ENCODE measurements at regions not wholly inside any gene's neighbourhood (a gene's known extent, or its start where the extent isn't known, plus 50 kb on each side); places are given as distances from the start of the nearest gene placed in this dataset.

GRCh38 chr15:39381517-39381916 lies 199.4 kb upstream of the THBS1 start:
- TF ChIP-seq, protein P1, sequence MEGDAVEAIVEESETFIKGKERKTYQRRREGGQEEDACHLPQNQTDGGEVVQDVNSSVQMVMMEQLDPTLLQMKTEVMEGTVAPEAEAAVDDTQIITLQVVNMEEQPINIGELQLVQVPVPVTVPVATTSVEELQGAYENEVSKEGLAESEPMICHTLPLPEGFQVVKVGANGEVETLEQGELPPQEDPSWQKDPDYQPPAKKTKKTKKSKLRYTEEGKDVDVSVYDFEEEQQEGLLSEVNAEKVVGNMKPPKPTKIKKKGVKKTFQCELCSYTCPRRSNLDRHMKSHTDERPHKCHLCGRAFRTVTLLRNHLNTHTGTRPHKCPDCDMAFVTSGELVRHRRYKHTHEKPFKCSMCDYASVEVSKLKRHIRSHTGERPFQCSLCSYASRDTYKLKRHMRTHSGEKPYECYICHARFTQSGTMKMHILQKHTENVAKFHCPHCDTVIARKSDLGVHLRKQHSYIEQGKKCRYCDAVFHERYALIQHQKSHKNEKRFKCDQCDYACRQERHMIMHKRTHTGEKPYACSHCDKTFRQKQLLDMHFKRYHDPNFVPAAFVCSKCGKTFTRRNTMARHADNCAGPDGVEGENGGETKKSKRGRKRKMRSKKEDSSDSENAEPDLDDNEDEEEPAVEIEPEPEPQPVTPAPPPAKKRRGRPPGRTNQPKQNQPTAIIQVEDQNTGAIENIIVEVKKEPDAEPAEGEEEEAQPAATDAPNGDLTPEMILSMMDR (conservative IDR thresholded peaks at IDR 0.05; ENCODE audit: low read depth) = no peak
- no peak overlapping the region for H3K27ac ChIP-seq
- ChIA-PET POLR2A (ENCODE audit: low non-redundant PET) (no interaction called here), CTCF (interaction anchor here (0.6 to 0.7 kb wide), 2 partner anchors 682 to 1385 kb away, joined by 3 to 5 read pairs; no protein-coding TSS in a partner anchor)
- no peak for DNase-seq (ENCODE audit: low spot score)

DNA sequence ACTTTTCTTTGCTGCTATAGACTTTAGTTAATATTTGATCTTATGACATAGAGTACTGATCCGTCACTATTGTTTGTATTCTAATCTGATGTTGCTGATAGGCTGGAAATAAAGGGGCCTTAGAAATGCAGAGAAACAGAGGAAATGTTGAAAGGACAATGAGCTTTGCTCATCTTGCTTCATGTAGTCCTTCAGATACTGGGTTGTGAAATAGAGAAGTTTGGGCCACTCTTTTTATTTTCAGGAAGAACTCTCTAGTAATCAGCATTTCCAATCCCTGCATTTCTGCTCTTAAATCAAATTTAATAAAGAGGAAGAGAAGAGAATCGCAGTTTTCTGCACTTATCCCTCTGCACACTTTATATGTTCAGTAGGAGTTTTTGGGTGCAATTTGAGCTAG lies 192.8 kb upstream of the THBS1 start:
- TF ChIP-seq, protein P1 (conservative IDR thresholded peaks at IDR 0.05; ENCODE audit: low read depth) = no peak
- POLR2A ChIA-PET (ENCODE audit: low non-redundant PET) = no interaction called here

DNA sequence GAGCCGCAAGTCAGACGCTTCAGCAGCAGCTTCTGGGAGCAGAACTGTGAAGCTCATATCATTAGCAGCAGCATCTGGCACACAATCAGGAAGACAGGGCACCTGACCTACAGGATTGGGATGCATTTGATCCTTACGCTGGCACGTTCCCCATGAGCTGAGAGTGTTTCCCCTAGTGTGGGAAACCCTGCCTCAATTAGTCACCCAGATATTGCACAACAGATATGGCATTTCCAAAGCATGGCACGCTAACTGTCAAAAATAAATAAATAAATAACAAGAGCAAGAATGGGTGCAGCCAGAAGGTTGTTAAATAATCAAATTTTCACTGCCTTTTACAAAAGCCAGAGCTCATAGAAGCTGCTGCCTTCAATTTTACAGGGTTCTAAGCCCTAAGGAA lies 189.6 kb upstream of the THBS1 start:
- TF ChIP-seq, protein P1 (conservative IDR thresholded peaks at IDR 0.05; ENCODE audit: low read depth) = no peak
- peak; percentile 97 for DNase-seq (ENCODE audit: low spot score)
- POLR2A ChIA-PET (ENCODE audit: low non-redundant PET) = no interaction called here
- H3K27ac ChIP-seq = peak overlapping the region; percentile 44; the same call in 1 of the 2 replicates
- CTCF ChIA-PET = interaction anchor here (0.6 kb wide), 1 partner anchor 921 kb away, joined by 4 read pairs; no protein-coding TSS in a partner anchor

More for the DNA sequence above, 192.8 kb upstream of the THBS1 start:
- DNase-seq (ENCODE audit: low spot score) = no peak
- CTCF ChIA-PET = no interaction called here
- no peak overlapping the region for H3K27ac ChIP-seq

DNA sequence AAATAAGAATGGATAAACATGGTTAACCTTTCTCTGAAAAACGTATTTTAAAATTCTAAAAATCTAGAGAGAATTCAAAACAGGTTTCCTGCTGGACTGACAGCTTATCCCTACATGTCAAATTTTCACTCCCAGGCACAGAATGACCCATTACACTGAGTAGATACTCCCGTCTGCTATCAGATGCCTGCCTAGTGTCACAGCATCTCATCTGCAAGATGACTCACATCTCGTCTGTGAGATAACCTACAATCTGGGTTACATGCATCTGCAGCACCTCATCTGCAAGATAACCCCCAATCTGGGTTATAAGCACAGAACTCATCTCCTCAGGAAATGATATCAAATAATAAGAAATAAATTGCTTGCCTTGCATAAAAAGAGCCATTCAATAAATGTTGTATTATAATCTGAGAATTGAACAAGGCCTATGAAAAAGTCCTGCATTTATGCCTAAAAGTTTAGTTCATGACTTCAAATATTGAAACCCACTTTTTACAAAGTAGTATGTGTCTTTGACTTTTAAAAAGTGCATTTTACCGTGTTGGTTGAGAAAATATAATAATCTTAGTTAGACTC lies 188.3 kb upstream of the THBS1 start:
- TF ChIP-seq, protein P1 (conservative IDR thresholded peaks at IDR 0.05; ENCODE audit: low read depth) = no peak
- DNase-seq (ENCODE audit: low spot score) = no peak
- H3K27ac ChIP-seq = no peak overlapping the region
- POLR2A ChIA-PET (ENCODE audit: low non-redundant PET) = no interaction called here
- CTCF ChIA-PET = no interaction called here

GRCh38 chr15:39393575-39394335 lies 187.1 kb upstream of the THBS1 start:
- DNase-seq (ENCODE audit: low spot score) = no peak
- ChIA-PET POLR2A (ENCODE audit: low non-redundant PET) (no interaction called here), CTCF (interaction anchor here (0.6 kb wide), 1 partner anchor 15 kb away, joined by 3 read pairs; no protein-coding TSS in a partner anchor)
- no peak overlapping the region for H3K27ac ChIP-seq
- TF ChIP-seq, protein P1 (conservative IDR thresholded peaks at IDR 0.05; ENCODE audit: low read depth) = no peak

- ChIA-PET POLR2A (ENCODE audit: low non-redundant PET) (no interaction called here), CTCF (no interaction called here)
- DNase-seq (ENCODE audit: low spot score) = no peak
- H3K27ac ChIP-seq = no peak overlapping the region
- TF ChIP-seq, protein P1 (conservative IDR thresholded peaks at IDR 0.05; ENCODE audit: low read depth) = no peak
Measured at GRCh38 chr15:39394496-39394895, 186.4 kb upstream of the THBS1 start.

Measured in RWPE1 (cell line).